Bronchial epithelial cell (primary cell): ENCODE measurements at regions not wholly inside any gene's neighbourhood (a gene's known extent, or its start where the extent isn't known, plus 50 kb on each side); places are given as distances from the start of the nearest gene placed in this dataset.

Source experiments
- DNase-seq: peaks from one replicate; pipeline ENCODE4 v3.0.0-alpha.2; 2010; ENCODE audit warnings: low read depth
- FAIRE-seq: peaks from 2 replicates; lab custom pipeline; 2011; peaks lifted over from hg19 to GRCh38; lab: Jason Lieb, UNC
- H3K27me3 ChIP-seq: 2 replicates; pipeline ENCODE4 v1.5.1; 2011; ENCODE audit warnings: low read length; ENCODE audit not compliant: control insufficient read depth, insufficient read depth
- H3K36me3 ChIP-seq: 2 replicates; pipeline ENCODE4 v1.5.1; 2011; ENCODE audit warnings: low read length; ENCODE audit not compliant: control insufficient read depth, insufficient read depth
- H3K4me3 ChIP-seq: 2 replicates; pipeline ENCODE4 v1.5.1; 2011; ENCODE audit warnings: mild to moderate bottlenecking, low read depth, low read length, control low read depth
- CTCF ChIP-seq: IDR thresholded peaks from 2 replicates; pipeline ENCODE4 v1.5.1; 2011; ENCODE audit warnings: mild to moderate bottlenecking, moderate library complexity, low read length, control low read depth, inconsistent platforms; ENCODE audit not compliant: insufficient read depth, severe bottlenecking

GRCh38 chr9:119044806-119045205, 324.4 kb downstream of the BRINP1 start:
- H3K4me3 ChIP-seq, result no peak overlapping the region
- no peaks in the 10 kb centered on the region for H3K36me3 ChIP-seq
- FAIRE-seq, result no peak
- no peaks in the 10 kb centered on the region for H3K27me3 ChIP-seq
- TF ChIP-seq CTCF, result no peak
- peak; percentile 24 for DNase-seq

- no peak for FAIRE-seq
- Histone ChIP-seq H3K27me3 (no peaks in the 10 kb centered on the region), H3K36me3 (no peaks in the 10 kb centered on the region), H3K4me3 (no peak overlapping the region)
- no peak for DNase-seq
- no peak for TF ChIP-seq CTCF
Measured at GRCh38 chr9:119047513-119048307, 321.5 kb downstream of the BRINP1 start.

- Histone ChIP-seq H3K27me3 (no peaks in the 10 kb centered on the region), H3K36me3 (no peaks in the 10 kb centered on the region), H3K4me3 (no peak overlapping the region)
- DNase-seq (peak; percentile 41), FAIRE-seq (peak; percentile 32)
- no peak for TF ChIP-seq CTCF
Measured at GRCh38 chr9:119050281-119050680, 319.0 kb downstream of the BRINP1 start.

- FAIRE-seq, result no peak
- DNase-seq, result peak; percentile 22
- Histone ChIP-seq H3K36me3 (no peaks in the 10 kb centered on the region), H3K27me3 (no peaks in the 10 kb centered on the region), H3K4me3 (no peak overlapping the region)
- no peak for TF ChIP-seq CTCF
Measured at GRCh38 chr9:119052339-119053030, 316.8 kb downstream of the BRINP1 start.

- Histone ChIP-seq H3K4me3 (no peak overlapping the region), H3K27me3 (no peaks in the 10 kb centered on the region), H3K36me3 (no peaks in the 10 kb centered on the region)
- TF ChIP-seq CTCF, result no peak
- DNase-seq, result no peak
- FAIRE-seq, result no peak
Measured at GRCh38 chr9:119053070-119053469, 316.2 kb downstream of the BRINP1 start.
